GM18517 (cell line): ENCODE measurements at regions not wholly inside any gene's neighbourhood (a gene's known extent, or its start where the extent isn't known, plus 50 kb on each side); places are given as distances from the start of the nearest gene placed in this dataset.

Experiments
- ATAC-seq: cut with Tn5 transposase; IDR thresholded peaks from one replicate; pipeline ENCODE4 v1.9.1; 2021; ENCODE audit warnings: mild to moderate bottlenecking, moderate library complexity; ENCODE audit not compliant: unreplicated experiment

GRCh38 chr2:235334179-235334578 lies 159.7 kb upstream of the AGAP1 start:
- no peak for ATAC-seq

GRCh38 chr2:235343156-235343774 lies 150.6 kb upstream of the AGAP1 start:
- ATAC-seq = no peak

GRCh38 chr2:235343869-235344268 lies 150.0 kb upstream of the AGAP1 start:
- ATAC-seq = no peak

- no peak for ATAC-seq
Observed at GRCh38 chr2:235345745-235346144, 148.1 kb upstream of the AGAP1 start.

GRCh38 chr2:235347691-235348090 lies 146.2 kb upstream of the AGAP1 start:
- no peak for ATAC-seq

GRCh38 chr2:235348329-235348728 lies 145.5 kb upstream of the AGAP1 start:
- ATAC-seq = no peak

GRCh38 chr2:235350234-235350633 lies 143.6 kb upstream of the AGAP1 start:
- ATAC-seq = no peak

- no peak for ATAC-seq
Observed at GRCh38 chr2:235352541-235352940, 141.3 kb upstream of the AGAP1 start.

GRCh38 chr2:235357881-235358280 lies 136.0 kb upstream of the AGAP1 start:
- ATAC-seq = no peak

- no peak for ATAC-seq
Observed at GRCh38 chr2:235358981-235359471, 134.8 kb upstream of the AGAP1 start.

- ATAC-seq = no peak
Observed at GRCh38 chr2:235360446-235360845, 133.4 kb upstream of the AGAP1 start.

GRCh38 chr2:235365743-235366142 lies 128.1 kb upstream of the AGAP1 start:
- ATAC-seq = no peak

- ATAC-seq = no peak
Observed at GRCh38 chr2:235366390-235366789, 127.5 kb upstream of the AGAP1 start.

- ATAC-seq = no peak
Observed at GRCh38 chr2:235366807-235367206, 127.0 kb upstream of the AGAP1 start.

GRCh38 chr2:235371018-235371417 lies 122.8 kb upstream of the AGAP1 start:
- no peak for ATAC-seq

GRCh38 chr2:235373171-235373570 lies 120.7 kb upstream of the AGAP1 start:
- no peak for ATAC-seq

- no peak for ATAC-seq
Observed at GRCh38 chr2:235377176-235377575, 116.7 kb upstream of the AGAP1 start.

- ATAC-seq = no peak
Observed at GRCh38 chr2:235378246-235378645, 115.6 kb upstream of the AGAP1 start.

GRCh38 chr2:235378944-235379343 lies 114.9 kb upstream of the AGAP1 start:
- no peak for ATAC-seq

- no peak for ATAC-seq
Observed at GRCh38 chr2:235381261-235381912, 112.5 kb upstream of the AGAP1 start.

- no peak for ATAC-seq
Observed at GRCh38 chr2:235382179-235382578, 111.7 kb upstream of the AGAP1 start.

GRCh38 chr2:235382601-235383000 lies 111.2 kb upstream of the AGAP1 start:
- no peak for ATAC-seq
